Head of caudate nucleus (tissue), 42 donors: ENCODE measurements at regions not wholly inside any gene's neighbourhood (a gene's known extent, or its start where the extent isn't known, plus 50 kb on each side); places are given as distances from the start of the nearest gene placed in this dataset.
A peak's percentile ranks its signal among the peaks of the same experiment; 100 is the strongest.

ENCODE experiments used
- DNase-seq, 42 donors: peaks; one replicate each; pipeline versions ENCODE4 v3.0.0 to v3.0.0-alpha.2; 2020 to 2021; ENCODE audit warnings: mixed read lengths in 7 of 42
- intact Hi-C: fragments of 100-400 bp; cut with DNase I; formaldehyde crosslinking; loops from one replicate; pipeline ENCODE4 v1.15.0; 2022

- intact Hi-C loops, result no loop called here
- no peak for DNase-seq
Observed at GRCh38 chr20:16982091-16982726, 234.1 kb downstream of the OTOR start.

- no peak for DNase-seq
- intact Hi-C loops, result no loop called here
Observed at GRCh38 chr20:16984481-16984880, 236.3 kb downstream of the OTOR start.

GRCh38 chr20:17003170-17003870, 223.5 kb upstream of the PCSK2 start:
- no peak for DNase-seq
- intact Hi-C loops, result no loop called here

- no peak for DNase-seq
- intact Hi-C loops, result no loop called here
Observed at GRCh38 chr20:17010181-17010580, 216.7 kb upstream of the PCSK2 start.

GRCh38 chr20:17012546-17013226, 214.2 kb upstream of the PCSK2 start:
- no peak for DNase-seq

GRCh38 chr20:17014217-17014616, 212.6 kb upstream of the PCSK2 start:
- intact Hi-C loops, result no loop called here
- DNase-seq, result peak; percentile 19 to 88 (median 64)

More at GRCh38 chr20:17012546-17013226, 214.2 kb upstream of the PCSK2 start:
- intact Hi-C loops, result no loop called here

GRCh38 chr20:17014756-17015366, 212.0 kb upstream of the PCSK2 start:
- no peak for DNase-seq
- intact Hi-C loops, result no loop called here

- DNase-seq, result no peak
- intact Hi-C loops, result no loop called here
Observed at GRCh38 chr20:17017232-17017631, 209.6 kb upstream of the PCSK2 start.

- intact Hi-C loops, result no loop called here
- DNase-seq, result no peak
Observed at GRCh38 chr20:17021481-17021880, 205.4 kb upstream of the PCSK2 start.

GRCh38 chr20:17023036-17023435, 203.8 kb upstream of the PCSK2 start:
- intact Hi-C loops, result no loop called here
- DNase-seq, result no peak

GRCh38 chr20:17023806-17024205, 203.0 kb upstream of the PCSK2 start:
- peak in 10 of 42 donors; percentile 4 to 55 (median 11) for DNase-seq
- intact Hi-C loops, result no loop called here

GRCh38 chr20:17024513-17025119, 202.2 kb upstream of the PCSK2 start:
- DNase-seq, result no peak

GRCh38 chr20:17026346-17026745, 200.5 kb upstream of the PCSK2 start:
- intact Hi-C loops, result no loop called here
- no peak for DNase-seq

More at GRCh38 chr20:17024513-17025119, 202.2 kb upstream of the PCSK2 start:
- intact Hi-C loops, result no loop called here

GRCh38 chr20:17029698-17030097, 197.1 kb upstream of the PCSK2 start:
- intact Hi-C loops, result no loop called here
- DNase-seq, result no peak

- no peak for DNase-seq
- intact Hi-C loops, result no loop called here
Observed at GRCh38 chr20:17036541-17036940, 190.3 kb upstream of the PCSK2 start.

GRCh38 chr20:17042122-17042521, 184.7 kb upstream of the PCSK2 start:
- intact Hi-C loops, result no loop called here

GRCh38 chr20:17043323-17043722, 183.5 kb upstream of the PCSK2 start:
- intact Hi-C loops, result no loop called here
- DNase-seq, result no peak

More at GRCh38 chr20:17042122-17042521, 184.7 kb upstream of the PCSK2 start:
- DNase-seq, result no peak

- intact Hi-C loops, result no loop called here
- peak in 29 of 42 donors; percentile 3 to 67 (median 23) for DNase-seq
Observed at GRCh38 chr20:17044891-17045290, 181.9 kb upstream of the PCSK2 start.

GRCh38 chr20:17059465-17059864, 167.4 kb upstream of the PCSK2 start:
- no peak for DNase-seq
- intact Hi-C loops, result no loop called here
